ENCODE measurements at regions not wholly inside any gene's neighbourhood (a gene's known extent, or its start where the extent isn't known, plus 50 kb on each side); places are given as distances from the start of the nearest gene placed in this dataset.

DNA sequence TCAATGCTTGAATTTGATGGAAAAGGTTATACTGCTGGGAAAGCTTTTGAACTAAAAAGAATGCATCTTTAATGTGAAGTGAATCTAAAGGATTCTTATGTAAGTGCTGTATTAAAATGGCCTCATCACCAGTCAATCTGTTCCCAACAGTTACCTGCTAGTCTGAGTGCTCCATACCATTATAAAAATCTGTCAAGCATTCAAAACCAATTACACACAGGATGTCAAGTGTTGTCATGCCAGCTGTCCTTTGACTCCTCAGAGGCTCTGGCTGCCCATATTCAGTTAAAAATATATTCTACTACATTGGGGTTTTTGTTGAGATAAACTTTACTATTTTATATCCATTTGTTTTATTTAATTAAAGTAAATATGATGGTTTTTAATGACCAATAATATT is 1587.7 kb downstream of the AMY1C start:
- DNase-seq, result no peak
- ATAC-seq (ENCODE audit: low read depth), result no peak
- Histone ChIP-seq H3K4me1 (ENCODE audit: control insufficient read depth in 2 of 2, insufficient read depth in 2 of 2, low read length in 2 of 2) (no peaks in the 10 kb centered on the region), H3K4me2 (replicated peaks; ENCODE audit: low read depth, low read length, poor library complexity, severe bottlenecking) (no peak overlapping the region), H2AFZ (ENCODE audit: insufficient read depth, low read depth, low read length, poor library complexity, severe bottlenecking) (no peak overlapping the region), H3K27me3 (replicated peaks in 1 of 4; ENCODE audit: control extremely low read depth in 1 of 4, control insufficient read depth in 3 of 4, insufficient read depth in 4 of 4, low read length in 3 of 4) (no peaks in the 10 kb centered on the region), H3K36me3 (replicated peaks in 1 of 2; ENCODE audit: control extremely low read depth in 1 of 2, control insufficient read depth in 1 of 2, extremely low read depth in 1 of 2, insufficient read depth in 2 of 2, low read length in 1 of 2) (no peaks in the 10 kb centered on the region), H4K20me1 (ENCODE audit: control insufficient read depth, insufficient read depth, low read length, poor library complexity, severe bottlenecking) (no peaks in the 10 kb centered on the region), H3K9ac (ENCODE audit: low read length) (no peak overlapping the region), H3K27ac (ENCODE audit: low read length in 2 of 2) (no peak overlapping the region), H3K9me3 (ENCODE audit: control extremely low read depth in 1 of 3, control insufficient read depth in 2 of 3, insufficient read depth in 1 of 3, low read length in 2 of 3) (no peaks in the 10 kb centered on the region), H3K79me2 (ENCODE audit: control insufficient read depth, insufficient read depth, low read length) (no peaks in the 10 kb centered on the region), H3K4me3 (ENCODE audit: control extremely low read depth in 1 of 5, extremely low read depth in 1 of 5, insufficient read depth in 1 of 5, low read depth in 2 of 5, low read length in 4 of 5) (no peak overlapping the region)
- Mint-ChIP-seq H3K4me3 (no peak overlapping the region), H3K27ac (no peak overlapping the region), H3K9me3 (ENCODE audit: insufficient read depth) (no peaks in the 10 kb centered on the region), H3K4me1 (no peaks in the 10 kb centered on the region), H3K27me3 (no peaks in the 10 kb centered on the region)
- TF ChIP-seq, protein P1, sequence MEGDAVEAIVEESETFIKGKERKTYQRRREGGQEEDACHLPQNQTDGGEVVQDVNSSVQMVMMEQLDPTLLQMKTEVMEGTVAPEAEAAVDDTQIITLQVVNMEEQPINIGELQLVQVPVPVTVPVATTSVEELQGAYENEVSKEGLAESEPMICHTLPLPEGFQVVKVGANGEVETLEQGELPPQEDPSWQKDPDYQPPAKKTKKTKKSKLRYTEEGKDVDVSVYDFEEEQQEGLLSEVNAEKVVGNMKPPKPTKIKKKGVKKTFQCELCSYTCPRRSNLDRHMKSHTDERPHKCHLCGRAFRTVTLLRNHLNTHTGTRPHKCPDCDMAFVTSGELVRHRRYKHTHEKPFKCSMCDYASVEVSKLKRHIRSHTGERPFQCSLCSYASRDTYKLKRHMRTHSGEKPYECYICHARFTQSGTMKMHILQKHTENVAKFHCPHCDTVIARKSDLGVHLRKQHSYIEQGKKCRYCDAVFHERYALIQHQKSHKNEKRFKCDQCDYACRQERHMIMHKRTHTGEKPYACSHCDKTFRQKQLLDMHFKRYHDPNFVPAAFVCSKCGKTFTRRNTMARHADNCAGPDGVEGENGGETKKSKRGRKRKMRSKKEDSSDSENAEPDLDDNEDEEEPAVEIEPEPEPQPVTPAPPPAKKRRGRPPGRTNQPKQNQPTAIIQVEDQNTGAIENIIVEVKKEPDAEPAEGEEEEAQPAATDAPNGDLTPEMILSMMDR (IDR thresholded peaks at IDR 0.05), result no peak
- no peak for TF ChIP-seq EZH2 (IDR thresholded peaks at IDR 0.05; ENCODE audit: borderline replicate concordance, insufficient read depth, low read depth, low read length, poor library complexity, severe bottlenecking)
- ChIA-PET CTCF (no interaction called here), POLR2A (no interaction called here)
- intact Hi-C loops (cut with micrococcal nuclease), result no loop called here

DNA sequence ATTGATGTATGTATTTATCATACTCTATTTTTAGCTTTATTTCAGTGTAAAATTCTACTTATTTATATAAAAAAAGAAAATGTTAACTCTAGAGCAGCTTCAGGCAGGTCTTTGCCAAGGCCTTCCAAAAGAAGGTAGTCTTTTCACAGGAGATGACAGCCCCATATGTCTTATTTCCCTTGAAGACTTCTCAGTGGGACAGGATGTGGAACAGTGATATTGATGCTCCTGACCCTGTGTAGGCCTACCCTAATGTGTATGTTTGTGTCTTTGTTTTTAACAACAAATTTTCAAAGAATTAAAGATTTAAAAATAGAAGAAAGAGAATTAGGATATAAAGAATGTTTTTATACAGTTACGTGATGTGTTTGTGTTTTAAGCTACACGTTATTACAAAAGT is 1593.6 kb downstream of the AMY1C start:
- ChIA-PET POLR2A (no interaction called here), CTCF (no interaction called here)
- no peak overlapping the region for H3K4me3 ChIP-seq (ENCODE audit: control extremely low read depth in 1 of 5, extremely low read depth in 1 of 5, insufficient read depth in 1 of 5, low read depth in 2 of 5, low read length in 4 of 5)
- intact Hi-C loops (cut with micrococcal nuclease), result no loop called here
- H3K4me1 ChIP-seq (ENCODE audit: control insufficient read depth in 2 of 2, insufficient read depth in 2 of 2, low read length in 2 of 2), result no peaks in the 10 kb centered on the region
- Mint-ChIP-seq H3K27me3 (no peaks in the 10 kb centered on the region), H3K4me3 (no peak overlapping the region), H3K9me3 (ENCODE audit: insufficient read depth) (peaks cover 2% of the 10 kb centered on the region), H3K4me1 (no peaks in the 10 kb centered on the region), H3K27ac (no peak overlapping the region)
- H3K27ac ChIP-seq (ENCODE audit: low read length in 2 of 2), result no peak overlapping the region
- H3K9ac ChIP-seq (ENCODE audit: low read length), result no peak overlapping the region
- DNase-seq (no peak), ATAC-seq (ENCODE audit: low read depth) (no peak)
- no peak overlapping the region for H2AFZ ChIP-seq (ENCODE audit: insufficient read depth, low read depth, low read length, poor library complexity, severe bottlenecking)
- H3K79me2 ChIP-seq (ENCODE audit: control insufficient read depth, insufficient read depth, low read length), result no peaks in the 10 kb centered on the region
- H3K27me3 ChIP-seq (replicated peaks in 1 of 4; ENCODE audit: control extremely low read depth in 1 of 4, control insufficient read depth in 3 of 4, insufficient read depth in 4 of 4, low read length in 3 of 4), result no peaks in the 10 kb centered on the region
- H3K4me2 ChIP-seq (replicated peaks; ENCODE audit: low read depth, low read length, poor library complexity, severe bottlenecking), result no peak overlapping the region
- no peaks in the 10 kb centered on the region for H3K9me3 ChIP-seq (ENCODE audit: control extremely low read depth in 1 of 3, control insufficient read depth in 2 of 3, insufficient read depth in 1 of 3, low read length in 2 of 3)
- no peaks in the 10 kb centered on the region for H3K36me3 ChIP-seq (replicated peaks in 1 of 2; ENCODE audit: control extremely low read depth in 1 of 2, control insufficient read depth in 1 of 2, extremely low read depth in 1 of 2, insufficient read depth in 2 of 2, low read length in 1 of 2)
- no CpG with 5 or more reads among the region's 2 CpGs for WGBS (ENCODE audit: insufficient coverage)
- H4K20me1 ChIP-seq (ENCODE audit: control insufficient read depth, insufficient read depth, low read length, poor library complexity, severe bottlenecking), result no peaks in the 10 kb centered on the region
- no peak for TF ChIP-seq EZH2 (IDR thresholded peaks at IDR 0.05; ENCODE audit: borderline replicate concordance, insufficient read depth, low read depth, low read length, poor library complexity, severe bottlenecking)
- TF ChIP-seq, protein P1 (IDR thresholded peaks at IDR 0.05), result no peak
